OCI-LY1 (cell line): ENCODE measurements at regions not wholly inside any gene's neighbourhood (a gene's known extent, or its start where the extent isn't known, plus 50 kb on each side); places are given as distances from the start of the nearest gene placed in this dataset.

ENCODE experiments used
- H2AFZ ChIP-seq: fragments of 200-600 bp; sonication (generic), shearing (Covaris generic); 2 replicates; pipeline ENCODE4 v1.6.0; 2014; ENCODE audit warnings: antibody characterized with exemption, mild to moderate bottlenecking, low read length
- H3F3A ChIP-seq: fragments of 200-600 bp; sonication (generic), shearing (Covaris generic); 2 replicates; pipeline ENCODE4 v1.6.0; 2014; ENCODE audit warnings: mild to moderate bottlenecking, antibody characterized with exemption, low read length, moderate library complexity; ENCODE audit not compliant: insufficient read depth
- H3K27ac ChIP-seq: fragments of 200-600 bp; sonication (generic); 2 replicates; pipeline ENCODE4 v1.5.1; 2014; ENCODE audit warnings: low read length, mixed run types, mild to moderate bottlenecking, low read depth; ENCODE audit not compliant: poor library complexity, severe bottlenecking
- H3K27me3 ChIP-seq: fragments of 200-600 bp; sonication (generic); 2 replicates; pipeline ENCODE4 v1.6.0; 2014; ENCODE audit warnings: antibody characterized with exemption, mild to moderate bottlenecking, low read length, moderate library complexity; ENCODE audit not compliant: insufficient read depth
- H3K36me3 ChIP-seq: fragments of 200-600 bp; sonication (generic); 2 replicates; pipeline ENCODE4 v1.6.1; 2014; ENCODE audit warnings: mild to moderate bottlenecking, antibody characterized with exemption, low read length, moderate library complexity, mixed read lengths; ENCODE audit not compliant: insufficient read depth
- H3K4me1 ChIP-seq: fragments of 200-600 bp; sonication (generic); 2 replicates; pipeline ENCODE4 v1.5.1; 2014; ENCODE audit warnings: mild to moderate bottlenecking, low read length, moderate library complexity; ENCODE audit not compliant: insufficient read depth, severe bottlenecking
- H3K4me2 ChIP-seq: fragments of 200-600 bp; sonication (generic), shearing (Covaris generic); 2 replicates; pipeline ENCODE4 v1.6.1; 2014; ENCODE audit warnings: low read length
- H3K4me3 ChIP-seq: fragments of 200-600 bp; sonication (generic); 2 replicates; pipeline ENCODE4 v1.5.1; 2014; ENCODE audit warnings: low read length, low read depth, mild to moderate bottlenecking, mixed read lengths; ENCODE audit not compliant: poor library complexity, severe bottlenecking
- H3K79me2 ChIP-seq: fragments of 200-600 bp; shearing (Covaris generic); 2 replicates; pipeline ENCODE4 v1.6.1; 2016; ENCODE audit warnings: mixed run types, low read length, mixed read lengths; ENCODE audit not compliant: insufficient read depth
- H3K9ac ChIP-seq: fragments of 200-600 bp; sonication (generic), shearing (Covaris generic); 2 replicates; pipeline ENCODE4 v1.6.1; 2014; ENCODE audit warnings: mild to moderate bottlenecking, low read length, mixed read lengths
- H3K9me2 ChIP-seq: fragments of 200-600 bp; sonication (generic), shearing (Covaris generic); 2 replicates; pipeline ENCODE4 v1.6.1; 2014; ENCODE audit warnings: low read depth, mild to moderate bottlenecking, low read length, mixed read lengths
- H3K9me3 ChIP-seq: fragments of 200-600 bp; shearing (Covaris generic); 2 replicates; pipeline ENCODE4 v1.6.1; 2014; ENCODE audit warnings: low read length, mixed read lengths
- H4K20me1 ChIP-seq: fragments of 200-600 bp; sonication (generic), shearing (Covaris generic); 2 replicates; pipeline ENCODE4 v1.6.0; 2016; ENCODE audit warnings: mild to moderate bottlenecking, low read length; ENCODE audit not compliant: insufficient read depth
- CTCF ChIP-seq: fragments of 200-600 bp; sonication (generic), shearing (Covaris generic); IDR thresholded peaks from 2 replicates; pipeline ENCODE4 v1.5.1; 2017; ENCODE audit warnings: mild to moderate bottlenecking, antibody characterized with exemption, low read length, moderate library complexity, mixed read lengths
- EZH2 ChIP-seq: fragments of 200-600 bp; sonication (generic), shearing (Covaris generic); IDR thresholded peaks from 2 replicates; pipeline ENCODE4 v1.8.0; 2017; ENCODE audit warnings: borderline replicate concordance, mixed run types, mild to moderate bottlenecking, antibody characterized with exemption, low read length, moderate library complexity, mixed read lengths

GRCh38 chr4:14302021-14302420, 674.5 kb upstream of the BOD1L1 start:
- Histone ChIP-seq H3F3A (no peaks in the 10 kb centered on the region), H4K20me1 (no peaks in the 10 kb centered on the region), H3K4me3 (no peak overlapping the region), H2AFZ (no peak overlapping the region), H3K36me3 (no peaks in the 10 kb centered on the region), H3K4me2 (no peak overlapping the region), H3K79me2 (no peaks in the 10 kb centered on the region), H3K27me3 (no peaks in the 10 kb centered on the region), H3K9ac (no peak overlapping the region), H3K27ac (no peak overlapping the region), H3K9me3 (no peaks in the 10 kb centered on the region), H3K4me1 (no peaks in the 10 kb centered on the region), H3K9me2 (no peaks in the 10 kb centered on the region)
- TF ChIP-seq CTCF (no peak), EZH2 (no peak)

GRCh38 chr4:14303856-14304255, 676.3 kb upstream of the BOD1L1 start:
- TF ChIP-seq EZH2, result no peak
- no peak for TF ChIP-seq CTCF
- Histone ChIP-seq H3K9me2 (no peaks in the 10 kb centered on the region), H2AFZ (no peak overlapping the region), H3K27me3 (no peaks in the 10 kb centered on the region), H3F3A (no peaks in the 10 kb centered on the region), H4K20me1 (no peaks in the 10 kb centered on the region), H3K4me3 (no peak overlapping the region), H3K27ac (no peak overlapping the region), H3K36me3 (no peaks in the 10 kb centered on the region), H3K9ac (no peak overlapping the region), H3K4me2 (no peak overlapping the region), H3K9me3 (no peaks in the 10 kb centered on the region), H3K79me2 (no peaks in the 10 kb centered on the region), H3K4me1 (no peaks in the 10 kb centered on the region)

- H2AFZ ChIP-seq, result no peak overlapping the region
- H3K27me3 ChIP-seq, result no peaks in the 10 kb centered on the region
- H3K4me2 ChIP-seq, result no peak overlapping the region
- no peak overlapping the region for H3K9ac ChIP-seq
- no peaks in the 10 kb centered on the region for H3K79me2 ChIP-seq
- H3K4me3 ChIP-seq, result no peak overlapping the region
- no peaks in the 10 kb centered on the region for H3K9me2 ChIP-seq
- H3K27ac ChIP-seq, result no peak overlapping the region
- H3K4me1 ChIP-seq, result no peaks in the 10 kb centered on the region
- no peaks in the 10 kb centered on the region for H3K9me3 ChIP-seq
- TF ChIP-seq CTCF, result no peak
- no peak for TF ChIP-seq EZH2
- no peaks in the 10 kb centered on the region for H3K36me3 ChIP-seq
- no peaks in the 10 kb centered on the region for H4K20me1 ChIP-seq
- H3F3A ChIP-seq, result no peaks in the 10 kb centered on the region
Measured at GRCh38 chr4:14308229-14308651, 680.7 kb upstream of the BOD1L1 start.
